Natural killer cell (primary cell): ENCODE measurements at regions not wholly inside any gene's neighbourhood (a gene's known extent, or its start where the extent isn't known, plus 50 kb on each side); places are given as distances from the start of the nearest gene placed in this dataset.
"Not testable (repeated sequence)": the region's sequence is repeated elsewhere in the genome, so short reads cannot be mapped to it uniquely, and the experiment has no call there.

Experiments
- ATAC-seq, 3 donors: fragments of 150-1000 bp in 2 of 3; fragments of 200-7000 bp in 1 of 3; cut with Tn5 transposase; 1 replicate in 1 of 3; 2 replicates in 2 of 3; pipeline ENCODE4 v1.10.0; 2021; ENCODE audit warnings: mild to moderate bottlenecking in 2 of 3, moderate library complexity in 2 of 3
- DNase-seq, 2 donors: peaks; one replicate each; pipeline versions ENCODE4 v3.0.0 to v3.0.0-alpha.2; 2013 to 2021; ENCODE audit warnings: mixed read lengths in 1 of 2
- H3K27ac ChIP-seq: one replicate; pipeline ENCODE4 v1.5.1; 2013; ENCODE audit warnings: mild to moderate bottlenecking, low read length
- H3K27me3 ChIP-seq: one replicate; pipeline ENCODE4 v1.6.1; 2013; ENCODE audit warnings: low read length; ENCODE audit not compliant: control insufficient read depth, insufficient read depth
- H3K36me3 ChIP-seq: one replicate; pipeline ENCODE4 v1.6.1; 2013; ENCODE audit warnings: low read length; ENCODE audit not compliant: control insufficient read depth, insufficient read depth
- H3K4me1 ChIP-seq: one replicate; pipeline ENCODE4 v1.6.1; 2013; ENCODE audit warnings: low read length; ENCODE audit not compliant: control insufficient read depth, insufficient read depth
- H3K4me3 ChIP-seq: one replicate; pipeline ENCODE4 v1.5.1; 2013; ENCODE audit warnings: low read length
- H3K9me3 ChIP-seq: one replicate; pipeline ENCODE4 v1.6.1; 2013; ENCODE audit warnings: low read length; ENCODE audit not compliant: control insufficient read depth, insufficient read depth
- H3K27ac Mint-ChIP-seq, 2 donors: one replicate each; pipeline ENCODE4 v1.8.0; 2022; ENCODE audit warnings: mild to moderate bottlenecking in 2 of 2, mixed read lengths in 2 of 2, moderate library complexity in 1 of 2
- H3K27me3 Mint-ChIP-seq, 2 donors: one replicate each; pipeline ENCODE4 v1.8.0; 2022; ENCODE audit warnings: low read depth in 2 of 2, mixed read lengths in 2 of 2
- H3K36me3 Mint-ChIP-seq: one replicate; pipeline ENCODE4 v1.8.0; 2022; ENCODE audit warnings: mixed read lengths
- H3K4me1 Mint-ChIP-seq, 2 donors: one replicate each; pipeline ENCODE4 v1.8.0; 2022; ENCODE audit warnings: mixed read lengths in 2 of 2
- H3K4me3 Mint-ChIP-seq: one replicate; pipeline ENCODE4 v1.8.0; 2022; ENCODE audit warnings: mild to moderate bottlenecking, moderate library complexity, mixed read lengths
- H3K9me3 Mint-ChIP-seq, 2 donors: one replicate each; pipeline ENCODE4 v1.8.0; 2022; ENCODE audit warnings: mixed read lengths in 2 of 2
- WGBS: methylation state at CpG from one replicate; pipeline ENCODE4 v1.1.7; 2013; ENCODE audit warnings: missing lambda C conversion rate; ENCODE audit not compliant: insufficient coverage; 5-methylcytosine and 5-hydroxymethylcytosine counted together
- intact Hi-C: fragments of 100-400 bp; cut with micrococcal nuclease; formaldehyde crosslinking; loops from one replicate; pipeline ENCODE4 v1.14.2; 2022
- TF ChIP-seq, protein P1 (sequence below): fragments of 200-600 bp; IDR thresholded peaks from one replicate; pipeline ENCODE4 v1.8.0; 2022; ENCODE audit warnings: antibody characterized with exemption

DNA sequence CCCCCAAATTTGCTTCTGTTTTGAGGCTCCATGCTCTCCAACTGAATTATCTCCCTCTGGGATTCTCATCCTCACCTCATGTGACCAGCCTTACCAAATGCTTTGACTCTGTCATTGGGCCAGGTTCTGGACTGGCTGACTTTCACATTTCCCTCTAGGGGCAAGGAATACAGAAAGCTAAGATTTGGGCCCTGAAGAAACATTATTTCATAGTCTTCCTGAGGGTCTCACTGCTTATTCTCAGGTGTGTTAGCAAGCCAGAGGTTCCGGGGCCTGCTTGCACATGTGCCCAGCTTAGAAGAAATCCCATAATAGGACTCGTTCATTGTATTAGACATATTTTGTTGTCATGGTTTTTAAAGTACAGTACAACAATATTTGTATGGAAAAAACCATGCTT lies 62.6 kb upstream of the TEX13D start:
- intact Hi-C loops: loop anchor here (5.0 to 10.0 kb wide), 2 partner anchors 55 to 67 kb away; no protein-coding TSS in a partner anchor
- TF ChIP-seq, protein P1, sequence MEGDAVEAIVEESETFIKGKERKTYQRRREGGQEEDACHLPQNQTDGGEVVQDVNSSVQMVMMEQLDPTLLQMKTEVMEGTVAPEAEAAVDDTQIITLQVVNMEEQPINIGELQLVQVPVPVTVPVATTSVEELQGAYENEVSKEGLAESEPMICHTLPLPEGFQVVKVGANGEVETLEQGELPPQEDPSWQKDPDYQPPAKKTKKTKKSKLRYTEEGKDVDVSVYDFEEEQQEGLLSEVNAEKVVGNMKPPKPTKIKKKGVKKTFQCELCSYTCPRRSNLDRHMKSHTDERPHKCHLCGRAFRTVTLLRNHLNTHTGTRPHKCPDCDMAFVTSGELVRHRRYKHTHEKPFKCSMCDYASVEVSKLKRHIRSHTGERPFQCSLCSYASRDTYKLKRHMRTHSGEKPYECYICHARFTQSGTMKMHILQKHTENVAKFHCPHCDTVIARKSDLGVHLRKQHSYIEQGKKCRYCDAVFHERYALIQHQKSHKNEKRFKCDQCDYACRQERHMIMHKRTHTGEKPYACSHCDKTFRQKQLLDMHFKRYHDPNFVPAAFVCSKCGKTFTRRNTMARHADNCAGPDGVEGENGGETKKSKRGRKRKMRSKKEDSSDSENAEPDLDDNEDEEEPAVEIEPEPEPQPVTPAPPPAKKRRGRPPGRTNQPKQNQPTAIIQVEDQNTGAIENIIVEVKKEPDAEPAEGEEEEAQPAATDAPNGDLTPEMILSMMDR: no peak
- H3K36me3 Mint-ChIP-seq: no peaks in the 10 kb centered on the region

DNA sequence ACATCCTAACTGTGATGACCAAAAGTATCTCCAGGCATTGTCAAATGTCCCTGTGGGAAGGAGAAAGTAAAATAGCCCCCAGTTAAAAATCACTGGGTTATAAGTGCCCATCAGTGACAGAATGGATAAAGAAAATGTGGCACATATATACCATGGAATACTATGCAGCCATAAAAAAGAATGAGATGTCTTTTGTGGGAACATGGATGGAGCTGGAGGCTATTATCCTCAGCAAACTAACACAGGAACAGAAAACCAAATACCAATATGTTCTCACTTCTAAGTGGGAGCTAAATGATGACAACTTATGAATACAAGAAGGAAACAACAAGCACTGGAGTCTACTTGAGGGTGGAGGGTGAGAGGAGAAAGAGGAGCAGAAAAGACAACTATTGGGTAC lies 60.9 kb upstream of the TEX13D start:
- DNase-seq, H3K4me3 Mint-ChIP-seq, H3K9me3 ChIP-seq, intact Hi-C loops, H3K36me3 Mint-ChIP-seq, H3K36me3 ChIP-seq, H3K4me3 ChIP-seq, H3K9me3 Mint-ChIP-seq, H3K27me3 ChIP-seq, H3K27me3 Mint-ChIP-seq, ATAC-seq, H3K27ac ChIP-seq, H3K27ac Mint-ChIP-seq: not testable (repeated sequence)
- H3K4me1 ChIP-seq: peaks cover 11% of the 10 kb centered on the region
- H3K4me1 Mint-ChIP-seq: peaks cover 11 to 14% of the 10 kb centered on the region in 2 donors

More for the DNA sequence above, 62.6 kb upstream of the TEX13D start:
- no peaks in the 10 kb centered on the region for H3K9me3 Mint-ChIP-seq
- H3K9me3 ChIP-seq: no peaks in the 10 kb centered on the region
- no peak for ATAC-seq
- H3K4me3 ChIP-seq: no peak overlapping the region
- 86% methylated on average over 1 of the region's 2 CpGs for WGBS
- no peak overlapping the region for H3K4me3 Mint-ChIP-seq
- H3K27ac Mint-ChIP-seq: no peak overlapping the region
- peaks cover 13 to 30% of the 10 kb centered on the region in 2 donors for H3K4me1 Mint-ChIP-seq
- no peaks in the 10 kb centered on the region for H3K36me3 ChIP-seq
- H3K27me3 Mint-ChIP-seq: no peaks in the 10 kb centered on the region
- H3K27ac ChIP-seq: no peak overlapping the region
- DNase-seq: no peak
- peaks cover 11% of the 10 kb centered on the region for H3K4me1 ChIP-seq
- H3K27me3 ChIP-seq: no peaks in the 10 kb centered on the region

DNA sequence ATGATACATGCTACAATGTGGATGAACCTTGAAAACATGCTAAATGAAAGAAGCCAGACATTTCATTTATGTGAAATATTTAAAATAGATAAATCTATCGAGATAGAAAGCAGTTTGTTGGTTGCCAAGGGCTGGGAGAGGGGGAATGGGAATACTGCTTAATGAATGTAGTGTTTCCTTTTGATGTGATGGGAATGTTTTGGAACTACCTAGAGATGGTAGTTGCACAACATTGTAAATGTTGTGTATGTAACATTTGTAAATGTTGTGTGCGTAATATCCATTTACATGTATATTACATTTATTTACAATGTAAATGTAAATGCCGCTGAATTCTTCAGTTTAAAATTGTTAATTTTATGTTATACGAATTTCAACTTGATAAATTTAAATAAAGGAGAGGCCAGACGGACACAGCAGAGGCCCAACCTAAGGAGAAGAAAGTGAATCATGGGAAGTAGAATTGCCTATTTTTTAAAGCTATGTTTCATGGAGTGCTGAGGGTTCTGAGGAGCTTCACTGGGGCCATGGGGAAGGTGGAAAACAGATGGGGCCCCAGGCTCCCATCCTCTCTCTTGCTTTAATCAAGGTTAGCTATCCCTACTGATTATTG lies 60.0 kb upstream of the TEX13D start:
- Histone ChIP-seq H3K36me3 (no peaks in the 10 kb centered on the region), H3K27me3 (no peaks in the 10 kb centered on the region), H3K4me1 (peaks cover 5% of the 10 kb centered on the region), H3K27ac (no peak overlapping the region), H3K9me3 (no peaks in the 10 kb centered on the region), H3K4me3 (no peak overlapping the region)
- H3K4me3 Mint-ChIP-seq: no peak overlapping the region
- peaks cover 8 to 9% of the 10 kb centered on the region in 2 donors for H3K4me1 Mint-ChIP-seq
- ATAC-seq: no peak
- H3K27me3 Mint-ChIP-seq: no peaks in the 10 kb centered on the region
- intact Hi-C loops: no loop called here
- no peak for DNase-seq
- 96% methylated on average over 2 of the region's 5 CpGs for WGBS
- no peaks in the 10 kb centered on the region for H3K36me3 Mint-ChIP-seq
- H3K27ac Mint-ChIP-seq: no peak overlapping the region
- no peaks in the 10 kb centered on the region for H3K9me3 Mint-ChIP-seq
- TF ChIP-seq, protein P1: no peak

DNA sequence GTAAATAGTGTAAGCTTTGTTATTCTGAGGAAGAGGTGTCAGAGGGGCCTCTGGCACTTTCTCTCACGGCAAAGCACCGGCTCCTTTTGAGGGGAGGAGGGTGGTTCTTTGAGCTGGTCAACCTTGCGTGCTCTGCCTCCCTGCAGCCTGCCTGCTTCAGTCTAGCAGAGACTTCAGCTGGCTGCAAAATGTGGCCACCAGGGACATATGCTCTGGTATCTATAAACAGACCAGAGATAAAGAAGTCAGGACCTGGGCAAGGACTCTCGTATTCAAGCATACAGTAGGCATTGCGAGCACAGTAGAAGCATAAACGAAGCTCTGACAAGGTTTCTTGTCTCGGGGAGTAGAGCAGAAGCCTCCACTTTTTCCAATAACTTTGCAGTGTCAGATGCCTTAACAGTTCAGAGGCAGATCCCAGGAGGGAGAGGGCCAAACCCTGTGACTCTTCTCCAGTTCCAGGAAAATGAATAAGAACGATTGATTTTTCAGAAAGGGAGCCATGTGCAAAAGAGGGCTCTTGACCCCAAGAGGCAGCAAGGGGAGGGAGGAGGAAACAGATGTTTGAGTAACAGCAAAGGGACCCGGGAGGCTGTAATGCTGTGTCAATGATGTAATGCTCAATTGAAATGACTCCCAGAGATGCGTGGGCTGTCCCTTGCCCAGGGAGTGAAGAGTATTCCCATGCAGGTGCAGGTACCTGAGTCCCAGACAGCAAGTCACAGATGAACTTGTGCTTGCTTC lies 57.9 kb upstream of the TEX13D start:
- Histone ChIP-seq H3K36me3 (no peaks in the 10 kb centered on the region), H3K9me3 (no peaks in the 10 kb centered on the region), H3K27ac (no peak overlapping the region), H3K4me1 (peaks cover 4% of the 10 kb centered on the region), H3K27me3 (no peaks in the 10 kb centered on the region), H3K4me3 (no peak overlapping the region)
- TF ChIP-seq, protein P1: no peak
- Mint-ChIP-seq H3K36me3 (no peaks in the 10 kb centered on the region), H3K4me3 (no peak overlapping the region), H3K27me3 (no peaks in the 10 kb centered on the region), H3K4me1 (peaks cover 0 to 8% of the 10 kb centered on the region in 2 donors), H3K9me3 (no peaks in the 10 kb centered on the region), H3K27ac (no peak overlapping the region)
- DNase-seq (no peak), ATAC-seq (no peak)
- intact Hi-C loops: no loop called here
- 50% methylated on average over 10 of the region's 10 CpGs for WGBS
